AG09319 (cell line): ENCODE measurements at regions not wholly inside any gene's neighbourhood (a gene's known extent, or its start where the extent isn't known, plus 50 kb on each side); places are given as distances from the start of the nearest gene placed in this dataset.

Source experiments
- DNase-seq: peaks from one replicate; pipeline ENCODE4 v3.0.0-alpha.2; 2010; ENCODE audit warnings: low read depth; ENCODE audit errors: extremely low read depth
- TF ChIP-seq, protein P1 (sequence below): IDR thresholded peaks from 2 replicates; pipeline ENCODE4 v1.5.1; 2011; ENCODE audit warnings: low read depth, mild to moderate bottlenecking, inconsistent platforms, low read length, moderate library complexity

DNA sequence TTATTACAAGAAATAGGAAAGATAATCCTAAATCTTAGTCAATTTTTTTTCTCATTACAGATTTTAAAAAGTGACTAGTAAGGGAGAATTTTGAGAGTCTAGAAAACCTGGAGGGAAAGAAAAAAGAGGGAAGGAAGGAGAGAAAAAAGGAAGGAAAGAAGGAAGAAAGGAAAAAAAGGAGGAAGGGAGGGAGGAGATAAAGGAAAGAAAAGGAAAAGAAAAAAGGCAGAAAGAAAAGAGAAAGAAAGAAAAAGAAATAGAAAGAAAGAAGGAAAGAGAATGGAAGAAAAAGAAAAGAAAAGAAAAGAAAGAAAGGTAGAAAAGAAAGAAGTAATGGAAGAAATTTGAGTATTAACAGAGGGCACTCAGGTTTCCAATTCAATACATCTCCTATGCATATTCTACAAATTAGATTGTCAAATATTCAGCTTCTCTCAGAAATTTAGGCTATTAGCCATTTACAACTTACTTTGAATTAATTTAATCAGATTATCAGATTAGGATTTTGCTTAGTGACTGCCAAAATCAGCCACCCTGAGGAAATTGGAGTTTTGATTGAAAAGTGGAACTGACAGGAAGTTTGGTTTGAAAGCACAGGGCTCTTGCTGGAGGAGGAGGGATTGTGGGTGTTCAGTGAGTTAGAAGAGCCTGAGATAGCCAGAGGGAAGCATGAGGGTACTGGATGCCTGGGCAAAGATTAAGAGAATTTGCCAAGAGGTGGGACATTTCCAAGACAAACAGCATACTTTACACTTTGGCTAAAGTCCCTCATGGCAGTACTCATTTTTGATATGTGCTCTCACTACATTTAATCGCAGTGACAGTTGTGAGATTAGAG lies 677.8 kb downstream of the USP25 start:
- TF ChIP-seq, protein P1, sequence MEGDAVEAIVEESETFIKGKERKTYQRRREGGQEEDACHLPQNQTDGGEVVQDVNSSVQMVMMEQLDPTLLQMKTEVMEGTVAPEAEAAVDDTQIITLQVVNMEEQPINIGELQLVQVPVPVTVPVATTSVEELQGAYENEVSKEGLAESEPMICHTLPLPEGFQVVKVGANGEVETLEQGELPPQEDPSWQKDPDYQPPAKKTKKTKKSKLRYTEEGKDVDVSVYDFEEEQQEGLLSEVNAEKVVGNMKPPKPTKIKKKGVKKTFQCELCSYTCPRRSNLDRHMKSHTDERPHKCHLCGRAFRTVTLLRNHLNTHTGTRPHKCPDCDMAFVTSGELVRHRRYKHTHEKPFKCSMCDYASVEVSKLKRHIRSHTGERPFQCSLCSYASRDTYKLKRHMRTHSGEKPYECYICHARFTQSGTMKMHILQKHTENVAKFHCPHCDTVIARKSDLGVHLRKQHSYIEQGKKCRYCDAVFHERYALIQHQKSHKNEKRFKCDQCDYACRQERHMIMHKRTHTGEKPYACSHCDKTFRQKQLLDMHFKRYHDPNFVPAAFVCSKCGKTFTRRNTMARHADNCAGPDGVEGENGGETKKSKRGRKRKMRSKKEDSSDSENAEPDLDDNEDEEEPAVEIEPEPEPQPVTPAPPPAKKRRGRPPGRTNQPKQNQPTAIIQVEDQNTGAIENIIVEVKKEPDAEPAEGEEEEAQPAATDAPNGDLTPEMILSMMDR, result no peak
- DNase-seq, result no peak

DNA sequence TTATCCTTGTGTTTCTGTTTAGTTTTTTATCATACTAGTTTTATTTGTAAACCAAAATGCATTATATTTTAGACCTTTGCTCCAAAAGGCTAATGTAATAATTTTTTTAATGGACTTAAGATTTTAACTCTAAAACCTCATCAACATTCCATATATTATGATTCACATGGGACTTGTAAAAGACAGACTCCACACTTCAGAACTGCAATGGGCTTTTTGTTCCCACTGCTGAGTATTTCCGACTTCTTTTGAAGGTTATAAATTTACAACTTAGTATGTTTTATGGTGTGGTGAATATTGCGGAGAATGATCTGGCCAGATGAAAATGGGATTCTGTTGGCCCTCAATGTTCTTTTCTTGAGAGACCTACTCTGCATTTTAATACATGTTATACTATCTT lies 678.5 kb downstream of the USP25 start:
- TF ChIP-seq, protein P1, result no peak
- no peak for DNase-seq

DNA sequence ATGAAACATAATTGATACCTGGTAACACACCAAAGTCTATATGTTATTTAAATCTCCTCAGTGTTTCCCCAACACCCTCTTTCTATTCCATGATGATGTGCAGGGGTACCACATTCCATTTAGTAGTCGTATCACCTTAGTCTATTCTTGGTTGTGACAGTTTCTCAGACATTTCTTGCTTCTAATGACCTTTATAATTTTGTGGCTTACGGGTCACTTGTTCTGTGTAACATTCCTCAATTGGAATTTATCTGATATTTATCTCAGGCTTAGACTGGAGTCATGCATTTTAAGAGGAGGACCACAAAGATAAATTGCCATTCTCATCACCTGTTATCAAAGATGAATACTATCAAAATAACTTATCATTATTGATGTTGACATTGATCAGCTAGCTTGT lies 679.6 kb downstream of the USP25 start:
- no peak for DNase-seq
- TF ChIP-seq, protein P1, result no peak

DNA sequence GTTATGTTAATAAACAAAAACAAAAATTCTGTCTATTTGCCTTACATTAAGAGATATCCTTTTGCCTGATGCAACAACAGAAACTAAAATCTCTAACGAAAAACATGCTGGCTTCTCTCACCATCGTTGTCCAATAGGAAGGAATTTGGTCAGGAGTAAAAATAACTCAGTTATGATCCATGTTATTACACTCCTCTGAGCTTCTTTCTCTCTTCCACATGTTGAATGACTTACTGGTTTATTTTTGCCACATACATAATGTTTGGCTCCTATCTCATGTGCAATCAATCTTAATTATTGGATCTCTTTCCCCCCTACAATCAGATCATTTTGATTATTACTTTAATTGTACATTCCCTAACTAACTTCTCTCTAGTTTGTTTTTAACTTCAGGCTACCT lies 688.4 kb downstream of the USP25 start:
- no peak for DNase-seq
- TF ChIP-seq, protein P1, result no peak

DNA sequence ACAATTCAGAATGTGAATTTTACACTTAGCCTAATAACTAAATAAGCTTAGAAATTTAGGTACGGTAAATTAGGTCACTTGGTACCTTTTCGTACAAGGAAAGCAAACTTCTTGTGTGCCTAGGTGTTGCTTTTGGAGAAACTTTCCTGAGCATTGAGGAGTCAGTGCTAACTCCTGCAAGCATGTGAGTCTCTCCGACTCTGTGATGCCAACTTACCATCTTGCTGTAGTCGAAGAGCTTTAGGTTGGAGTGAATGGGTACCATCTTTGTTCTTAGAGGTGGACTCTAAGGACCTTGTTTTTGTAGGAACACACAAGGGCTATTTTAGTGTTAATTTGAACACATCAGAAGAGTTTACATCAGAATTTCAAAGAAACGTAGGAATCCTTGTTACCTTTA lies 688.9 kb downstream of the USP25 start:
- DNase-seq, result no peak

DNA sequence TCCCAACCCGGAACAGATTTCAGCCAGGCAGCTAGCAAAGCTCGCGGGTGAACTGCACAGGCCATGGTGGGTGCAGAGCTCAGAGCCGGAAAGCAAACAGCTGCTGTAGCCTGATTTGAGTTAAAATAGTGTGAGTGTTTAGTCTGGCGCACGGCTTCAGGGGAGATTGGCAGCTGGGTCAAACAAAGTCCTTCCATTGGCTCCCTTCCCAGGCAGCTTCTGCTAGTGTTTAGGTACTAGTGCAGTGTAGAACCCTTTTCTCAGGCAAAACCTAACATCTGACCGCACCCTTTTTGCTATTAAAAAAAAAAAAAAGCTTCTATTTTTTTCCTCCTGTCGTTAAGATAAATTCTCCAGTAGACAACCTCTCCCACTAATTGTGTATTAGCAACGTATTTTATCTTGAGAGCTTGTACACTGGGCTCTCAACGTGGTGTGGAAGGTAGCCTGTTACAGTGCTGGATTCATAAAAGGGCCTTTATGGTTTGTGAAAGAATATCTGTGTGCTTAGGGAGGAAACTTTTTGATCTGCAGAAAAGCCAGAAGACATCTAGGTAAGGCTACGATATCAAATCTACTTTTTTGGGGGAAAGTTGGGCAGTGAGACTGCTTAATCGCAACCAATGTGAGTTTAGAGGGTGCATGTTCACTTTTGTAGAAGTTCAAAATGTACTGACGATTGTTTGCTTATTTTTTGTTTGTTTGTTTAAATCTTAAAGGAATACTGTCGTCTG lies 689.6 kb downstream of the USP25 start:
- DNase-seq, result peak; percentile 40
- TF ChIP-seq, protein P1, result no peak

More for the DNA sequence above, 688.9 kb downstream of the USP25 start:
- TF ChIP-seq, protein P1, result no peak
